Right lobe of liver (tissue), 6 donors: ENCODE measurements at regions not wholly inside any gene's neighbourhood (a gene's known extent, or its start where the extent isn't known, plus 50 kb on each side); places are given as distances from the start of the nearest gene placed in this dataset.

Experiments used
- ATAC-seq, 4 donors: fragments of 200-7000 bp; cut with Tn5 transposase; one replicate each; pipeline ENCODE4 v1.9.1; 2020; ENCODE audit warnings: mild to moderate bottlenecking in 4 of 4, moderate library complexity in 4 of 4
- DNase-seq, 3 donors: peaks; one replicate each; pipeline ENCODE4 v3.0.0-alpha.2; 2020
- H3K27ac ChIP-seq, 3 donors: fragments of 200-600 bp; one replicate each; pipeline ENCODE4 v1.8.0; 2022
- H3K27me3 ChIP-seq, 2 donors: fragments of 200-600 bp; one replicate each; pipeline ENCODE4 v1.8.0; 2022
- H3K36me3 ChIP-seq, 4 donors: fragments of 200-600 bp; sonication (generic) in 1 of 4; one replicate each; pipeline versions ENCODE4 v1.5.1 to v1.8.0; 2017 to 2022; ENCODE audit warnings: control low read depth in 1 of 4
- H3K4me1 ChIP-seq, 4 donors: fragments of 200-600 bp; sonication (generic) in 1 of 4; one replicate each; pipeline versions ENCODE4 v1.5.1 to v1.8.0; 2017 to 2022; ENCODE audit warnings: control low read depth in 1 of 4
- H3K4me3 ChIP-seq, 3 donors: fragments of 200-600 bp; one replicate each; pipeline ENCODE4 v1.8.0; 2022
- H3K9me3 ChIP-seq, 4 donors: fragments of 200-600 bp; sonication (generic) in 1 of 4; one replicate each; pipeline versions ENCODE4 v1.5.1 to v1.8.0; 2017 to 2022; ENCODE audit warnings: control low read depth in 1 of 4
- CTCF ChIP-seq, 4 donors: fragments of 200-600 bp in 3 of 4; fragments of 450-650 bp in 1 of 4; IDR thresholded peaks; one replicate each; pipeline versions ENCODE4 v1.5.1 to v1.8.0; 2016 to 2022; ENCODE audit warnings: antibody characterized with exemption in 4 of 4, mild to moderate bottlenecking in 2 of 4
- POLR2A ChIP-seq: fragments of 450-650 bp; IDR thresholded peaks from one replicate; pipeline ENCODE4 v1.6.1; 2017; ENCODE audit warnings: antibody characterized with exemption, mild to moderate bottlenecking
- WGBS: methylation state at CpG from one replicate; pipeline ENCODE4 v1.1.6; 2018; ENCODE audit warnings: low coverage, low lambda C conversion rate; ENCODE audit not compliant: insufficient coverage; ENCODE audit errors: missing lambda C conversion rate; 5-methylcytosine and 5-hydroxymethylcytosine counted together
- intact Hi-C, 2 donors: fragments of 100-400 bp; cut with DNase I; formaldehyde crosslinking; loops; one replicate each; pipeline versions ENCODE4 v1.11.2 to v1.14.1; 2022
- donor health status: DM: no; HTN: yes; CAD: no.
- donor health status: DM: no; HTN: no; CAD: no.
- donor health status: DM: no; HTN: no; CAD: no.
- donor health status: DM: no; HTN: yes; CAD: no.
- donor health status: DM: no; HTN: yes; CAD: no.

- Histone ChIP-seq H3K9me3 (no peaks in the 10 kb centered on the region), H3K27me3 (no peaks in the 10 kb centered on the region), H3K36me3 (no peaks in the 10 kb centered on the region), H3K4me1 (no peaks in the 10 kb centered on the region), H3K4me3 (no peak overlapping the region), H3K27ac (no peak overlapping the region)
- TF ChIP-seq POLR2A: no peak
- TF ChIP-seq CTCF (IDR thresholded peaks at IDR 0.05): no peak
- intact Hi-C loops: no loop called here
- no peak for ATAC-seq
- 66% methylated on average over 2 of the region's 2 CpGs for WGBS
- no peak for DNase-seq
Measured at GRCh38 chr6:85168146-85168545, 281.7 kb upstream of the NT5E start.

- WGBS: 61% methylated on average over 3 of the region's 3 CpGs
- Histone ChIP-seq H3K9me3 (no peaks in the 10 kb centered on the region), H3K36me3 (no peaks in the 10 kb centered on the region), H3K4me3 (no peak overlapping the region), H3K4me1 (no peaks in the 10 kb centered on the region), H3K27me3 (no peaks in the 10 kb centered on the region), H3K27ac (no peak overlapping the region)
- no peak for ATAC-seq
- no peak for TF ChIP-seq POLR2A
- no peak for TF ChIP-seq CTCF (IDR thresholded peaks at IDR 0.05)
- no peak for DNase-seq
- intact Hi-C loops: no loop called here
Measured at GRCh38 chr6:85166114-85166741, 283.7 kb upstream of the NT5E start.

GRCh38 chr6:85163156-85164080 is 286.5 kb upstream of the NT5E start:
- ATAC-seq (no peak), DNase-seq (no peak)
- H3K4me3 ChIP-seq: no peak overlapping the region
- H3K36me3 ChIP-seq: no peaks in the 10 kb centered on the region
- no peaks in the 10 kb centered on the region for H3K9me3 ChIP-seq
- no peak overlapping the region for H3K27ac ChIP-seq
- no peaks in the 10 kb centered on the region for H3K27me3 ChIP-seq
- intact Hi-C loops: no loop called here
- no peak for TF ChIP-seq CTCF (IDR thresholded peaks at IDR 0.05)
- TF ChIP-seq POLR2A: no peak
- H3K4me1 ChIP-seq: no peaks in the 10 kb centered on the region
- WGBS: 71% methylated on average over 7 of the region's 7 CpGs

- Histone ChIP-seq H3K27ac (no peak overlapping the region), H3K4me1 (no peaks in the 10 kb centered on the region), H3K9me3 (no peaks in the 10 kb centered on the region), H3K36me3 (no peaks in the 10 kb centered on the region), H3K27me3 (no peaks in the 10 kb centered on the region), H3K4me3 (no peak overlapping the region)
- WGBS: 31% methylated on average over 2 of the region's 2 CpGs
- ATAC-seq (no peak), DNase-seq (no peak)
- intact Hi-C loops: no loop called here
- TF ChIP-seq CTCF (IDR thresholded peaks at IDR 0.05) (no peak), POLR2A (no peak)
Measured at GRCh38 chr6:85157311-85157710, 292.6 kb upstream of the NT5E start.
